ENCODE measurements at regions not wholly inside any gene's neighbourhood (a gene's known extent, or its start where the extent isn't known, plus 50 kb on each side); places are given as distances from the start of the nearest gene placed in this dataset.

GRCh38 chr13:80753866-80754265 is 412.9 kb upstream of the SPRY2 start:
- TF ChIP-seq, protein P1, sequence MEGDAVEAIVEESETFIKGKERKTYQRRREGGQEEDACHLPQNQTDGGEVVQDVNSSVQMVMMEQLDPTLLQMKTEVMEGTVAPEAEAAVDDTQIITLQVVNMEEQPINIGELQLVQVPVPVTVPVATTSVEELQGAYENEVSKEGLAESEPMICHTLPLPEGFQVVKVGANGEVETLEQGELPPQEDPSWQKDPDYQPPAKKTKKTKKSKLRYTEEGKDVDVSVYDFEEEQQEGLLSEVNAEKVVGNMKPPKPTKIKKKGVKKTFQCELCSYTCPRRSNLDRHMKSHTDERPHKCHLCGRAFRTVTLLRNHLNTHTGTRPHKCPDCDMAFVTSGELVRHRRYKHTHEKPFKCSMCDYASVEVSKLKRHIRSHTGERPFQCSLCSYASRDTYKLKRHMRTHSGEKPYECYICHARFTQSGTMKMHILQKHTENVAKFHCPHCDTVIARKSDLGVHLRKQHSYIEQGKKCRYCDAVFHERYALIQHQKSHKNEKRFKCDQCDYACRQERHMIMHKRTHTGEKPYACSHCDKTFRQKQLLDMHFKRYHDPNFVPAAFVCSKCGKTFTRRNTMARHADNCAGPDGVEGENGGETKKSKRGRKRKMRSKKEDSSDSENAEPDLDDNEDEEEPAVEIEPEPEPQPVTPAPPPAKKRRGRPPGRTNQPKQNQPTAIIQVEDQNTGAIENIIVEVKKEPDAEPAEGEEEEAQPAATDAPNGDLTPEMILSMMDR (IDR thresholded peaks at IDR 0.05; ENCODE audit: insufficient read depth, low read length), result no peak
- TF ChIP-seq POLR2AphosphoS5 (IDR thresholded peaks at IDR 0.05; ENCODE audit: low read depth), result no peak

Data from HL-60 (cell line).